ENCODE measurements at regions not wholly inside any gene's neighbourhood (a gene's known extent, or its start where the extent isn't known, plus 50 kb on each side); places are given as distances from the start of the nearest gene placed in this dataset.

- Histone ChIP-seq H3T11ph (ENCODE audit: low read length) (no peak overlapping the region), H2AFZ (ENCODE audit: low read length) (no peak overlapping the region), H4K5ac (ENCODE audit: insufficient read length, low read depth, low read length) (no peak overlapping the region), H2BK12ac (ENCODE audit: insufficient read length, low read depth, low read length) (no peak overlapping the region), H3K27me3 (ENCODE audit: insufficient read depth, low read length) (no peaks in the 10 kb centered on the region), H3K4ac (ENCODE audit: low read depth, low read length) (no peak overlapping the region), H2AK5ac (ENCODE audit: insufficient read length, low read length) (no peak overlapping the region), H2BK5ac (ENCODE audit: insufficient read length, low read length) (no peak overlapping the region), H2BK20ac (ENCODE audit: low read depth, low read length, poor library complexity, severe bottlenecking) (no peak overlapping the region), H3K4me1 (ENCODE audit: insufficient read depth, low read length) (no peaks in the 10 kb centered on the region), H4K20me1 (ENCODE audit: control insufficient read depth, insufficient read depth, insufficient read length) (no peaks in the 10 kb centered on the region), H3K9me3 (ENCODE audit: control insufficient read depth, low read depth, low read length) (no peaks in the 10 kb centered on the region), H2BK120ac (ENCODE audit: low read depth, low read length, poor library complexity, severe bottlenecking) (no peak overlapping the region), H3K79me2 (ENCODE audit: insufficient read depth, low read length) (no peaks in the 10 kb centered on the region), H3K4me2 (ENCODE audit: insufficient read depth, insufficient read length, low read length) (no peak overlapping the region), H3K56ac (ENCODE audit: insufficient read length, low read depth, low read length) (no peak overlapping the region), H3K79me1 (ENCODE audit: insufficient read depth, low read depth, low read length, poor library complexity, severe bottlenecking) (no peaks in the 10 kb centered on the region), H3K18ac (ENCODE audit: insufficient read length, low read depth, low read length) (no peak overlapping the region), H3K14ac (ENCODE audit: insufficient read depth, low read length) (no peak overlapping the region), H2BK15ac (ENCODE audit: low read depth, low read length) (no peak overlapping the region), H4K91ac (ENCODE audit: insufficient read length, low read depth, low read length) (no peak overlapping the region), H4K8ac (replicated peaks; ENCODE audit: insufficient read length, low read depth, low read length) (no peak overlapping the region), H3K23me2 (ENCODE audit: insufficient read length, low read depth, low read length, poor library complexity, severe bottlenecking) (no peaks in the 10 kb centered on the region), H3K23ac (ENCODE audit: insufficient read length, low read depth, low read length) (no peak overlapping the region), H3K9ac (ENCODE audit: extremely low read depth, insufficient read length, low read length) (no peak overlapping the region), H3K27ac (ENCODE audit: insufficient read length, low read depth, low read length) (no peak overlapping the region)
- peaks cover under 1 to 2% of the 10 kb centered on the region in 2 experiments; a peak in 1 of 4 replicates for H3K4me1 Mint-ChIP-seq
- H3K9me3 Mint-ChIP-seq = no peaks in the 10 kb centered on the region
- H3K27me3 Mint-ChIP-seq (ENCODE audit: low read depth) = no peaks in the 10 kb centered on the region
- H3K36me3 Mint-ChIP-seq (ENCODE audit: insufficient read depth in 1 of 3, low read depth in 3 of 3) = peaks cover 0 to 1% (median 0%) of the 10 kb centered on the region in 3 experiments; a peak in 1 of 7 replicates
- H3K27ac Mint-ChIP-seq = no peak overlapping the region
- WGBS (ENCODE audit: extremely low coverage, insufficient read length, low lambda C conversion rate) = no CpG with 5 or more reads among the region's 4 CpGs
- no peak overlapping the region for H3K4me3 Mint-ChIP-seq
- TF ChIP-seq, protein P1, sequence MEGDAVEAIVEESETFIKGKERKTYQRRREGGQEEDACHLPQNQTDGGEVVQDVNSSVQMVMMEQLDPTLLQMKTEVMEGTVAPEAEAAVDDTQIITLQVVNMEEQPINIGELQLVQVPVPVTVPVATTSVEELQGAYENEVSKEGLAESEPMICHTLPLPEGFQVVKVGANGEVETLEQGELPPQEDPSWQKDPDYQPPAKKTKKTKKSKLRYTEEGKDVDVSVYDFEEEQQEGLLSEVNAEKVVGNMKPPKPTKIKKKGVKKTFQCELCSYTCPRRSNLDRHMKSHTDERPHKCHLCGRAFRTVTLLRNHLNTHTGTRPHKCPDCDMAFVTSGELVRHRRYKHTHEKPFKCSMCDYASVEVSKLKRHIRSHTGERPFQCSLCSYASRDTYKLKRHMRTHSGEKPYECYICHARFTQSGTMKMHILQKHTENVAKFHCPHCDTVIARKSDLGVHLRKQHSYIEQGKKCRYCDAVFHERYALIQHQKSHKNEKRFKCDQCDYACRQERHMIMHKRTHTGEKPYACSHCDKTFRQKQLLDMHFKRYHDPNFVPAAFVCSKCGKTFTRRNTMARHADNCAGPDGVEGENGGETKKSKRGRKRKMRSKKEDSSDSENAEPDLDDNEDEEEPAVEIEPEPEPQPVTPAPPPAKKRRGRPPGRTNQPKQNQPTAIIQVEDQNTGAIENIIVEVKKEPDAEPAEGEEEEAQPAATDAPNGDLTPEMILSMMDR (conservative IDR thresholded peaks at IDR 0.05) = no peak
- no peak for DNase-seq
Measured at GRCh38 chr6:48809245-48809644, 653.8 kb downstream of the MMUT start.

Measured in H9 (cell line).